ENCODE measurements at regions not wholly inside any gene's neighbourhood (a gene's known extent, or its start where the extent isn't known, plus 50 kb on each side); places are given as distances from the start of the nearest gene placed in this dataset.

DNA sequence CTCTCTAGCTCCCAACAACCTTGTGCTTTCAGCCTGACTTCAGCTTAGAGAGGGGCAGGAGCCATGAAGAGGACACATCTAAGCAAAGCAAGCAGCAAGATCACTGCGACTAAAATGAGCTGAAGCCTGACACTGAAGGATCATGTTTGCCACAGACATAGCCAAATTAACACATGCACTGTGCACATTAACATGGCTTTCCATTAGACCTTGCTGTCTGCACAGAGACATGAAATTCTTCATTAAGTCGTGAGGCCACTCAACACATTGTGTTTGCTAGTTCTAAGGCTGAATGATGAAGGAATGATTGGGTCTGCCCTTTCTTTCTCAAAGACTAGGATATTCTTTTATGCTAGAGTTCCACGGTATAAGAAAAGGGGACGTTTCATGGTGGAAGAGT, 558.3 kb upstream of the PSMD7 start (continued):
- TF ChIP-seq, protein P1, sequence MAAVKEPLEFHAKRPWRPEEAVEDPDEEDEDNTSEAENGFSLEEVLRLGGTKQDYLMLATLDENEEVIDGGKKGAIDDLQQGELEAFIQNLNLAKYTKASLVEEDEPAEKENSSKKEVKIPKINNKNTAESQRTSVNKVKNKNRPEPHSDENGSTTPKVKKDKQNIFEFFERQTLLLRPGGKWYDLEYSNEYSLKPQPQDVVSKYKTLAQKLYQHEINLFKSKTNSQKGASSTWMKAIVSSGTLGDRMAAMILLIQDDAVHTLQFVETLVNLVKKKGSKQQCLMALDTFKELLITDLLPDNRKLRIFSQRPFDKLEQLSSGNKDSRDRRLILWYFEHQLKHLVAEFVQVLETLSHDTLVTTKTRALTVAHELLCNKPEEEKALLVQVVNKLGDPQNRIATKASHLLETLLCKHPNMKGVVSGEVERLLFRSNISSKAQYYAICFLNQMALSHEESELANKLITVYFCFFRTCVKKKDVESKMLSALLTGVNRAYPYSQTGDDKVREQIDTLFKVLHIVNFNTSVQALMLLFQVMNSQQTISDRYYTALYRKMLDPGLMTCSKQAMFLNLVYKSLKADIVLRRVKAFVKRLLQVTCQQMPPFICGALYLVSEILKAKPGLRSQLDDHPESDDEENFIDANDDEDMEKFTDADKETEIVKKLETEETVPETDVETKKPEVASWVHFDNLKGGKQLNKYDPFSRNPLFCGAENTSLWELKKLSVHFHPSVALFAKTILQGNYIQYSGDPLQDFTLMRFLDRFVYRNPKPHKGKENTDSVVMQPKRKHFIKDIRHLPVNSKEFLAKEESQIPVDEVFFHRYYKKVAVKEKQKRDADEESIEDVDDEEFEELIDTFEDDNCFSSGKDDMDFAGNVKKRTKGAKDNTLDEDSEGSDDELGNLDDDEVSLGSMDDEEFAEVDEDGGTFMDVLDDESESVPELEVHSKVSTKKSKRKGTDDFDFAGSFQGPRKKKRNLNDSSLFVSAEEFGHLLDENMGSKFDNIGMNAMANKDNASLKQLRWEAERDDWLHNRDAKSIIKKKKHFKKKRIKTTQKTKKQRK (IDR thresholded peaks at IDR 0.05; ENCODE audit: low read depth, low read length) = no peak
- TF ChIP-seq MTA2 (IDR thresholded peaks at IDR 0.05; ENCODE audit: low read depth) (no peak), POLR2A (IDR thresholded peaks at IDR 0.05; ENCODE audit: low read depth, low read length) (no peak), IRF4 (IDR thresholded peaks at IDR 0.05; ENCODE audit: low read depth, low read length) (no peak)
- TF ChIP-seq, protein P2, sequence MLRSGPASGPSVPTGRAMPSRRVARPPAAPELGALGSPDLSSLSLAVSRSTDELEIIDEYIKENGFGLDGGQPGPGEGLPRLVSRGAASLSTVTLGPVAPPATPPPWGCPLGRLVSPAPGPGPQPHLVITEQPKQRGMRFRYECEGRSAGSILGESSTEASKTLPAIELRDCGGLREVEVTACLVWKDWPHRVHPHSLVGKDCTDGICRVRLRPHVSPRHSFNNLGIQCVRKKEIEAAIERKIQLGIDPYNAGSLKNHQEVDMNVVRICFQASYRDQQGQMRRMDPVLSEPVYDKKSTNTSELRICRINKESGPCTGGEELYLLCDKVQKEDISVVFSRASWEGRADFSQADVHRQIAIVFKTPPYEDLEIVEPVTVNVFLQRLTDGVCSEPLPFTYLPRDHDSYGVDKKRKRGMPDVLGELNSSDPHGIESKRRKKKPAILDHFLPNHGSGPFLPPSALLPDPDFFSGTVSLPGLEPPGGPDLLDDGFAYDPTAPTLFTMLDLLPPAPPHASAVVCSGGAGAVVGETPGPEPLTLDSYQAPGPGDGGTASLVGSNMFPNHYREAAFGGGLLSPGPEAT (IDR thresholded peaks at IDR 0.05; ENCODE audit: low read depth) = no peak
- TF ChIP-seq, protein P3, sequence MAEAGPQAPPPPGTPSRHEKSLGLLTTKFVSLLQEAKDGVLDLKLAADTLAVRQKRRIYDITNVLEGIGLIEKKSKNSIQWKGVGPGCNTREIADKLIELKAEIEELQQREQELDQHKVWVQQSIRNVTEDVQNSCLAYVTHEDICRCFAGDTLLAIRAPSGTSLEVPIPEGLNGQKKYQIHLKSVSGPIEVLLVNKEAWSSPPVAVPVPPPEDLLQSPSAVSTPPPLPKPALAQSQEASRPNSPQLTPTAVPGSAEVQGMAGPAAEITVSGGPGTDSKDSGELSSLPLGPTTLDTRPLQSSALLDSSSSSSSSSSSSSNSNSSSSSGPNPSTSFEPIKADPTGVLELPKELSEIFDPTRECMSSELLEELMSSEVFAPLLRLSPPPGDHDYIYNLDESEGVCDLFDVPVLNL (IDR thresholded peaks at IDR 0.05; ENCODE audit: low read depth, low read length) = no peak

DNA sequence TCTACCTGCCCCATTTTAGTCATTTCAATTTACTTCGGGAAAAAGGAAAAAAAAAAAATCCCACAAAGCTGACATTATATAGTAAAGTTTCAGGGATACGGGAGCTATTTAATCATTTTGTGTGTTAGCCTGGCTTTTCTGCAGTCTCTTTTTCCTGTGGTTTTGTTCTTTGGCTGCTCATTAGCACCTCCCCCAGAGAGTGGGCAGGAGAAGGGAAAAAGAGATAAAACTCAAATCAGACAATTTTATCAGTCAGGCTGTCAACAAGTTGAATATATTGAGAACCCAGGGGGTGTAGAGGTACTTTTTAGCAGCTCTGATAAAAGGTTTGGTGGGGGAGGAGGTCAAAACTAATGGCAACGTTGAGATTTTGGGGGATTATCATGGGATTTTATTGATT, 559.0 kb upstream of the PSMD7 start:
- ATAC-seq (no peak), FAIRE-seq (no peak), DNase-seq (ENCODE audit: low read depth, low spot score) (no peak)
- H3K9me3 ChIP-seq (replicated peaks; ENCODE audit: control insufficient read depth, insufficient read depth, low read length) = no peaks in the 10 kb centered on the region; the same call in 2 of the 3 replicates
- no peaks in the 10 kb centered on the region for H3K4me1 ChIP-seq (ENCODE audit: control insufficient read depth, insufficient read depth, low read length)
- ChIA-PET CTCF (interaction anchor here (0.7 kb wide), 1 partner anchor 543 kb away, joined by 3 read pairs; no protein-coding TSS in a partner anchor), POLR2A (no interaction called here), SMC1A (ENCODE audit: uncharacterized antibody, unreplicated experiment) (no interaction called here), RAD21 (ENCODE audit: unreplicated experiment) (no interaction called here)
- no peaks in the 10 kb centered on the region; the same call in 1 of the 2 replicates for H4K20me1 ChIP-seq (ENCODE audit: control insufficient read depth, insufficient read depth)
- H3K27me3 ChIP-seq (replicated peaks in 1 of 2; ENCODE audit: control insufficient read depth in 2 of 2, insufficient read depth in 2 of 2, low read length in 1 of 2) = no peaks in the 10 kb centered on the region
- H3K36me3 ChIP-seq (ENCODE audit: control insufficient read depth in 2 of 2, insufficient read depth in 2 of 2, low read length in 1 of 2) = no peaks in the 10 kb centered on the region
- H3K27ac ChIP-seq (ENCODE audit: control insufficient read depth, insufficient read depth) = no peak overlapping the region
- no peak overlapping the region for H2AFZ ChIP-seq (ENCODE audit: control insufficient read depth, low read depth, low read length)
- H3K9ac ChIP-seq (ENCODE audit: control insufficient read depth, insufficient read depth, low read length) = no peak overlapping the region
- H3K4me2 ChIP-seq (ENCODE audit: control insufficient read depth, insufficient read depth) = no peak overlapping the region
- H3K4me3 ChIP-seq = no peak overlapping the region
- no TSS peak for BruUV-seq (replicated peaks)
- TF ChIP-seq RAD51 (IDR thresholded peaks at IDR 0.05) = no peak
- TF ChIP-seq, protein P4, sequence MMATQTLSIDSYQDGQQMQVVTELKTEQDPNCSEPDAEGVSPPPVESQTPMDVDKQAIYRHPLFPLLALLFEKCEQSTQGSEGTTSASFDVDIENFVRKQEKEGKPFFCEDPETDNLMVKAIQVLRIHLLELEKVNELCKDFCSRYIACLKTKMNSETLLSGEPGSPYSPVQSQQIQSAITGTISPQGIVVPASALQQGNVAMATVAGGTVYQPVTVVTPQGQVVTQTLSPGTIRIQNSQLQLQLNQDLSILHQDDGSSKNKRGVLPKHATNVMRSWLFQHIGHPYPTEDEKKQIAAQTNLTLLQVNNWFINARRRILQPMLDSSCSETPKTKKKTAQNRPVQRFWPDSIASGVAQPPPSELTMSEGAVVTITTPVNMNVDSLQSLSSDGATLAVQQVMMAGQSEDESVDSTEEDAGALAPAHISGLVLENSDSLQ (IDR thresholded peaks at IDR 0.05) = no peak
- TF ChIP-seq, protein P5, sequence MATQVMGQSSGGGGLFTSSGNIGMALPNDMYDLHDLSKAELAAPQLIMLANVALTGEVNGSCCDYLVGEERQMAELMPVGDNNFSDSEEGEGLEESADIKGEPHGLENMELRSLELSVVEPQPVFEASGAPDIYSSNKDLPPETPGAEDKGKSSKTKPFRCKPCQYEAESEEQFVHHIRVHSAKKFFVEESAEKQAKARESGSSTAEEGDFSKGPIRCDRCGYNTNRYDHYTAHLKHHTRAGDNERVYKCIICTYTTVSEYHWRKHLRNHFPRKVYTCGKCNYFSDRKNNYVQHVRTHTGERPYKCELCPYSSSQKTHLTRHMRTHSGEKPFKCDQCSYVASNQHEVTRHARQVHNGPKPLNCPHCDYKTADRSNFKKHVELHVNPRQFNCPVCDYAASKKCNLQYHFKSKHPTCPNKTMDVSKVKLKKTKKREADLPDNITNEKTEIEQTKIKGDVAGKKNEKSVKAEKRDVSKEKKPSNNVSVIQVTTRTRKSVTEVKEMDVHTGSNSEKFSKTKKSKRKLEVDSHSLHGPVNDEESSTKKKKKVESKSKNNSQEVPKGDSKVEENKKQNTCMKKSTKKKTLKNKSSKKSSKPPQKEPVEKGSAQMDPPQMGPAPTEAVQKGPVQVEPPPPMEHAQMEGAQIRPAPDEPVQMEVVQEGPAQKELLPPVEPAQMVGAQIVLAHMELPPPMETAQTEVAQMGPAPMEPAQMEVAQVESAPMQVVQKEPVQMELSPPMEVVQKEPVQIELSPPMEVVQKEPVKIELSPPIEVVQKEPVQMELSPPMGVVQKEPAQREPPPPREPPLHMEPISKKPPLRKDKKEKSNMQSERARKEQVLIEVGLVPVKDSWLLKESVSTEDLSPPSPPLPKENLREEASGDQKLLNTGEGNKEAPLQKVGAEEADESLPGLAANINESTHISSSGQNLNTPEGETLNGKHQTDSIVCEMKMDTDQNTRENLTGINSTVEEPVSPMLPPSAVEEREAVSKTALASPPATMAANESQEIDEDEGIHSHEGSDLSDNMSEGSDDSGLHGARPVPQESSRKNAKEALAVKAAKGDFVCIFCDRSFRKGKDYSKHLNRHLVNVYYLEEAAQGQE (IDR thresholded peaks at IDR 0.05; ENCODE audit: low read depth, low read length) = no peak
- TF ChIP-seq MXI1 (IDR thresholded peaks at IDR 0.05; ENCODE audit: low read depth, low read length) = no peak
- in situ Hi-C loops (cut with MboI) (no loop called here), intact Hi-C loops (cut with micrococcal nuclease; ENCODE audit: unreplicated experiment) (no loop called here)
- no peaks in the 10 kb centered on the region for H3K79me2 ChIP-seq (ENCODE audit: control insufficient read depth, insufficient read depth, low read length)
- 12% methylated on average over 3 of the region's 3 CpGs for WGBS (ENCODE audit: insufficient coverage, insufficient replicate concordance, low lambda C conversion rate, missing lambda C conversion rate)
